Tibial artery (tissue), 4 donors: ENCODE measurements at regions not wholly inside any gene's neighbourhood (a gene's known extent, or its start where the extent isn't known, plus 50 kb on each side); places are given as distances from the start of the nearest gene placed in this dataset.

Source experiments
- DNase-seq, 2 donors: peaks; one replicate each; pipeline ENCODE4 v3.0.0-alpha.2; 2019
- H3K27ac ChIP-seq, 2 donors: fragments of 200-600 bp; sonication (generic) in 1 of 2; 1 replicate in 1 of 2; 2 replicates in 1 of 2; pipeline ENCODE4 v1.5.1; 2018 to 2019; ENCODE audit warnings: mild to moderate bottlenecking in 1 of 2
- H3K27me3 ChIP-seq, 2 donors: fragments of 200-600 bp; sonication (generic) in 1 of 2; one replicate each; pipeline versions ENCODE4 v1.5.1 to v1.6.0; 2016 to 2019
- H3K36me3 ChIP-seq, 3 donors: fragments of 200-600 bp; sonication (generic) in 2 of 3; one replicate each; pipeline ENCODE4 v1.5.1; 2016 to 2019; ENCODE audit warnings: mild to moderate bottlenecking in 2 of 3
- H3K4me1 ChIP-seq, 4 donors: fragments of 200-600 bp; sonication (generic) in 2 of 4; 1 replicate in 3 of 4; 2 replicates in 1 of 4; pipeline ENCODE4 v1.5.1; 2016 to 2019
- H3K4me3 ChIP-seq, 2 donors: fragments of 200-600 bp; sonication (generic) in 1 of 2; 1 replicate in 1 of 2; 2 replicates in 1 of 2; pipeline ENCODE4 v1.5.1; 2018 to 2019; ENCODE audit warnings: mild to moderate bottlenecking in 2 of 2
- H3K9me3 ChIP-seq, 3 donors: fragments of 200-600 bp; sonication (generic) in 1 of 3; one replicate each; pipeline ENCODE4 v1.5.1; 2016 to 2019
- intact Hi-C: fragments of 100-400 bp; cut with DNase I; formaldehyde crosslinking; loops from one replicate; pipeline ENCODE4 v1.15.0; 2023; ENCODE audit warnings: low total_unique reads
- TF ChIP-seq, protein P1 (sequence below), 2 experiments: fragments of 200-600 bp in 1 of 2; fragments of 450-650 bp in 1 of 2; IDR thresholded peaks; one replicate each; pipeline ENCODE4 v1.5.1; 2017 to 2019; ENCODE audit warnings: antibody characterized with exemption in 2 of 2, mild to moderate bottlenecking in 1 of 2, moderate library complexity in 1 of 2

DNA sequence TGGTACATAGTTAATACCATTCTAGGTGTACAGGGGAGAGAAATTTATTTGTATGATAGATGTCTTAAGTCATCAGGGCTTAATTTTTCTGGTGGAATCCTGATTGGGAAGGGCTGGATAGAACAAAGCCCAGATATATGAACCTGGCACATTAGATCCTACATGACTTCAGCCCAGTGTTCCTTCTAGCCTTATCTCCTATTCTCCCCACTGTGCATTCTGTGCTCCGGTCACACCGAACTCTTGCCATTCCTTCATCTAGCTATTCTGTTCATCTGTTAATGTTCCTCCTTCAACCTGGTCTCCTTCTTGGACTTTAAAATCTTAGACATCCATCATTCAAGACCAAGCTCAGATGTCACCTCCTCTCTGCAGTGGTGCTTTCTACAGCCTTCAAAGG, 68.9 kb upstream of the EED start:
- H3K9me3 ChIP-seq = no peaks in the 10 kb centered on the region
- no peaks in the 10 kb centered on the region for H3K27me3 ChIP-seq
- H3K36me3 ChIP-seq = no peaks in the 10 kb centered on the region
- peak overlapping the region in 1 of 2 donors; percentile 55 for H3K27ac ChIP-seq
- H3K4me3 ChIP-seq = no peak overlapping the region
- peaks cover 4 to 51% (median 16%) of the 10 kb centered on the region in 4 donors for H3K4me1 ChIP-seq
- intact Hi-C loops = no loop called here
- TF ChIP-seq, protein P1, sequence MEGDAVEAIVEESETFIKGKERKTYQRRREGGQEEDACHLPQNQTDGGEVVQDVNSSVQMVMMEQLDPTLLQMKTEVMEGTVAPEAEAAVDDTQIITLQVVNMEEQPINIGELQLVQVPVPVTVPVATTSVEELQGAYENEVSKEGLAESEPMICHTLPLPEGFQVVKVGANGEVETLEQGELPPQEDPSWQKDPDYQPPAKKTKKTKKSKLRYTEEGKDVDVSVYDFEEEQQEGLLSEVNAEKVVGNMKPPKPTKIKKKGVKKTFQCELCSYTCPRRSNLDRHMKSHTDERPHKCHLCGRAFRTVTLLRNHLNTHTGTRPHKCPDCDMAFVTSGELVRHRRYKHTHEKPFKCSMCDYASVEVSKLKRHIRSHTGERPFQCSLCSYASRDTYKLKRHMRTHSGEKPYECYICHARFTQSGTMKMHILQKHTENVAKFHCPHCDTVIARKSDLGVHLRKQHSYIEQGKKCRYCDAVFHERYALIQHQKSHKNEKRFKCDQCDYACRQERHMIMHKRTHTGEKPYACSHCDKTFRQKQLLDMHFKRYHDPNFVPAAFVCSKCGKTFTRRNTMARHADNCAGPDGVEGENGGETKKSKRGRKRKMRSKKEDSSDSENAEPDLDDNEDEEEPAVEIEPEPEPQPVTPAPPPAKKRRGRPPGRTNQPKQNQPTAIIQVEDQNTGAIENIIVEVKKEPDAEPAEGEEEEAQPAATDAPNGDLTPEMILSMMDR (IDR thresholded peaks at IDR 0.05) = no peak
- no peak for DNase-seq

DNA sequence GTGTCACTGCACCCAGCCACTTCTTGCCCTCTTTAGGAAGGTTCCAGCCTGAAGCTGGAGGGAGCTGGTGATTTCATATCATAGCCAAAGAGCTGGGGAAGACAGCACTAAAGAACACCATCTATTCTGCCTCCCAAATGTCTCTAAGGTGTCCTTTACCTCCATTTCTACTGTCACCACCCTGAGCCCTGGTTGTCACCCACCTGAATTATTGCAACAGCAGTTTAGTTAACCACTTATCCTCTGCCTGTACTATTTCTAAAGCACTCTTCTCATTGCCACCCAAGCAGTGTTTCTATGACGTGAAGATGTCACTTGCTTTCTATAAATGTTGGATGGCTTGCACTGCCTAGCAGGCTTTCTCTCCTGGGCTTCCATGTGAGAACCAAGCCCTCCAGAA, 69.4 kb upstream of the EED start:
- Histone ChIP-seq H3K9me3 (no peaks in the 10 kb centered on the region), H3K36me3 (no peaks in the 10 kb centered on the region), H3K27me3 (no peaks in the 10 kb centered on the region), H3K4me1 (peaks cover 4 to 51% (median 16%) of the 10 kb centered on the region in 4 donors), H3K4me3 (no peak overlapping the region), H3K27ac (peak overlapping the region; percentile 55 to 60)
- intact Hi-C loops = no loop called here
- TF ChIP-seq, protein P1 (IDR thresholded peaks at IDR 0.05) = no peak
- no peak for DNase-seq

DNA sequence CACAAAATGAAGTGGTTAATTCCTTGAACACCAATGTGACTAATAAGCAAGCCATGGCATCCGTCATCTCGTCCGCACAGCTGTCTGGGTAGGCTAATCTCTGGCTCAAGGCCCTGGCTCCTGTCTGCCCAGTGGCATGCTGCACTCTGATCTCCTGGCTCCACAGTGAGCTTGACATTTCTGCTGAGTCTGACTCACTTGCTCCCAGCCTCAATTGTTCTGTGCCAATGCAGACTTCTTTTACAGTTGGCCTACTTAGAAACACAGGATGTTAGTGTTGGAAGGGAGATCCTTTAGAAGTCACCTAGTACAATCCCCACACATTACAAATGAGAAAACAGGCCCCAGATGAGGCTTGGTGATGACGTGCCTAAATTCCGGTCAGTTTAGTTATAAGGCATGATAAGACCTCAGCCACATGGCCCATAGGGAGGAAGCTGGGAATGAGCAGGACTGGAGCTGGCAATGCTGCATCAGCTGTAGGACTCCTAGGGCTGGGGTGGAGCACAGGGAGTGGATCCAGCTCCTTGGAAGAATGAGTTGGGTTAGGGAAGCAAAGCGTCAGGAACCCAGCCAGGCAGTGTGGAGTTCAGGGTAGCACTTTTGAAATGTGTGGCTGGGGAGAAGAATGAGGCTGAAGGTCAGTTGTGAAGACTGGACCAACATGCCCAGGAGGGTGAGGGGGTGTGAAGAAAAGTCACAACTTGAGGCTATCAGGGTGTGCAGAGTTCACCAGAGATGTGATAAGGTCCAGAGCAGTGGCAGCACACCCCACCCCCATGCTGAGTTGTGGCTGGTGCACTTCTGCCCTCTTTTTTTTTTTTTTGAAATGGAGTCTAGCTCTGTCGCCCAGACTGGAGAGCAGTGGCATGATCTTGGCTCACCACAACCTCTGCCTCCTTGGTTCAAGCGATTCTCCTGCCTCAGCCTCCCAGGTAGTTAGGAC, 70.2 kb upstream of the EED start:
- Histone ChIP-seq H3K4me3 (no peak overlapping the region), H3K9me3 (no peaks in the 10 kb centered on the region), H3K36me3 (no peaks in the 10 kb centered on the region), H3K27me3 (no peaks in the 10 kb centered on the region), H3K27ac (peak overlapping the region; percentile 55 to 60), H3K4me1 (peaks cover 4 to 51% (median 16%) of the 10 kb centered on the region in 4 donors)
- TF ChIP-seq, protein P1 (IDR thresholded peaks at IDR 0.05) = no peak
- intact Hi-C loops = no loop called here
- DNase-seq = peak; percentile 81 to 94

- peak overlapping the region in 1 of 2 donors; percentile 55 for H3K27ac ChIP-seq
- DNase-seq = no peak
- TF ChIP-seq, protein P1 (IDR thresholded peaks at IDR 0.05) = no peak
- no peak overlapping the region for H3K4me3 ChIP-seq
- H3K36me3 ChIP-seq = no peaks in the 10 kb centered on the region
- H3K27me3 ChIP-seq = no peaks in the 10 kb centered on the region
- no peaks in the 10 kb centered on the region for H3K9me3 ChIP-seq
- intact Hi-C loops = no loop called here
- H3K4me1 ChIP-seq = peaks cover 4 to 47% (median 20%) of the 10 kb centered on the region in 4 donors
These were observed 71.7 kb upstream of the EED start for GRCh38 chr11:86172894-86173293.

- TF ChIP-seq, protein P1 (IDR thresholded peaks at IDR 0.05) = no peak
- Histone ChIP-seq H3K36me3 (no peaks in the 10 kb centered on the region), H3K9me3 (no peaks in the 10 kb centered on the region), H3K27me3 (no peaks in the 10 kb centered on the region), H3K27ac (no peak overlapping the region), H3K4me3 (no peak overlapping the region), H3K4me1 (peaks cover 4 to 51% (median 27%) of the 10 kb centered on the region in 4 donors)
- intact Hi-C loops = no loop called here
- no peak for DNase-seq
These were observed 72.9 kb upstream of the EED start for GRCh38 chr11:86171627-86172026.
